IMR-90 (cell line): ENCODE measurements at regions not wholly inside any gene's neighbourhood (a gene's known extent, or its start where the extent isn't known, plus 50 kb on each side); places are given as distances from the start of the nearest gene placed in this dataset.

Experiments
- ATAC-seq: fragments of 200-7000 bp; cut with Tn5 transposase; 2 replicates; pipeline ENCODE4 v1.9.1; 2020; ENCODE audit warnings: low read depth, mild to moderate bottlenecking, moderate library complexity
- BruUV-seq: library from RNA; stranded (reverse); fragments of 400-500 nt; replicated peaks from 2 replicates; lab custom pipeline; 2021; lab: Mats Ljungman, UMichigan
- CTCF ChIA-PET: fragments of 300-600 bp; formaldehyde crosslinking; extraction: SDS; loops from one replicate; lab custom pipeline; 2021; ENCODE audit warnings: antibody characterized with exemption; lab: Yijun Ruan, JAX
- POLR2A ChIA-PET: fragments of 300-600 bp; sonication (Branson Sonifier 250); formaldehyde crosslinking; loops from one replicate; lab custom pipeline; 2022; ENCODE audit warnings: antibody characterized with exemption; ENCODE audit not compliant: unreplicated experiment; lab: Charles Lee
- DNase-seq: peaks from one replicate; pipeline ENCODE4 v3.0.0; 2013
- H2AFZ ChIP-seq: replicated peaks from 2 replicates; pipeline ENCODE3; 2013; ENCODE audit warnings: low read length, mild to moderate bottlenecking; ENCODE audit not compliant: poor library complexity
- H2AK5ac ChIP-seq: 2 replicates; pipeline ENCODE4 v1.6.1; 2013; ENCODE audit warnings: low read depth, low read length, inconsistent platforms
- H2AK9ac ChIP-seq: replicated peaks from 2 replicates; pipeline ENCODE3; 2013; ENCODE audit warnings: mild to moderate bottlenecking, low read depth, low read length, moderate library complexity; ENCODE audit not compliant: poor library complexity
- H2BK120ac ChIP-seq: 2 replicates; pipeline ENCODE4 v1.6.1; 2013; ENCODE audit warnings: low read depth, low read length, inconsistent platforms
- H2BK15ac ChIP-seq: 3 replicates; pipeline ENCODE4 v1.6.1; 2013; ENCODE audit warnings: low read depth, low read length, inconsistent platforms
- H2BK20ac ChIP-seq: 2 replicates; pipeline ENCODE4 v1.6.1; 2013; ENCODE audit warnings: low read depth, mild to moderate bottlenecking, inconsistent platforms, low read length, moderate library complexity
- H2BK5ac ChIP-seq: 2 replicates; pipeline ENCODE4 v1.6.1; 2013; ENCODE audit warnings: mild to moderate bottlenecking, low read depth, low read length, inconsistent platforms; ENCODE audit not compliant: poor library complexity, severe bottlenecking
- H3K14ac ChIP-seq: replicated peaks from 2 replicates; pipeline ENCODE4 v1.6.1; 2013; ENCODE audit warnings: low read depth, low read length, inconsistent platforms
- H3K18ac ChIP-seq: 2 replicates; pipeline ENCODE4 v1.6.1; 2013; ENCODE audit warnings: low read depth, low read length, control low read depth
- H3K23ac ChIP-seq: 2 replicates; pipeline ENCODE4 v1.6.1; 2013; ENCODE audit warnings: low read depth, low read length, inconsistent platforms
- H3K27ac ChIP-seq: 2 replicates; pipeline ENCODE4 v1.5.1; 2013; ENCODE audit warnings: mild to moderate bottlenecking, control low read depth, low read length; ENCODE audit not compliant: insufficient read depth
- H3K27me3 ChIP-seq: 2 replicates; pipeline ENCODE4 v1.6.1; 2013; ENCODE audit warnings: low read length; ENCODE audit not compliant: control insufficient read depth, insufficient read depth
- H3K36me3 ChIP-seq: 2 replicates; pipeline ENCODE4 v1.6.1; 2013; ENCODE audit warnings: low read length, mixed read lengths; ENCODE audit not compliant: control insufficient read depth, insufficient read depth
- H3K4ac ChIP-seq: 2 replicates; pipeline ENCODE4 v1.6.1; 2013; ENCODE audit warnings: low read depth, low read length, inconsistent platforms
- H3K4me1 ChIP-seq: 2 replicates; pipeline ENCODE4 v1.6.1; 2013; ENCODE audit warnings: low read length, mixed read lengths; ENCODE audit not compliant: control insufficient read depth, insufficient read depth
- H3K4me2 ChIP-seq: 2 replicates; pipeline ENCODE4 v1.6.1; 2013; ENCODE audit warnings: low read depth, mild to moderate bottlenecking, control low read depth, low read length, moderate library complexity
- H3K4me3 ChIP-seq: 2 replicates; pipeline ENCODE4 v1.5.1; 2013; ENCODE audit warnings: low read depth, mild to moderate bottlenecking, control low read depth, low read length, moderate library complexity; ENCODE audit not compliant: insufficient read depth
- H3K56ac ChIP-seq: 2 replicates; pipeline ENCODE4 v1.6.1; 2013; ENCODE audit warnings: low read length, inconsistent platforms; ENCODE audit not compliant: insufficient read depth; ENCODE audit errors: extremely low read depth
- H3K79me1 ChIP-seq, 2 experiments: 2 replicates each; pipeline ENCODE4 v1.6.1; 2013; ENCODE audit warnings: low read length in 2 of 2, inconsistent platforms in 1 of 2, low read depth in 1 of 2
- H3K9ac ChIP-seq: 2 replicates; pipeline ENCODE4 v1.6.1; 2013; ENCODE audit warnings: low read depth, low read length, control low read depth
- H3K9me1 ChIP-seq: 2 replicates; pipeline ENCODE4 v1.6.1; 2013; ENCODE audit warnings: low read length, inconsistent platforms; ENCODE audit not compliant: insufficient read depth
- H3K9me3 ChIP-seq: 2 replicates; pipeline ENCODE4 v1.6.1; 2013; ENCODE audit warnings: low read length; ENCODE audit not compliant: control insufficient read depth, insufficient read depth
- H4K20me1 ChIP-seq: 2 replicates; pipeline ENCODE4 v1.6.1; 2013; ENCODE audit warnings: low read length, inconsistent platforms; ENCODE audit not compliant: insufficient read depth
- H4K5ac ChIP-seq: 2 replicates; pipeline ENCODE4 v1.6.1; 2013; ENCODE audit warnings: mild to moderate bottlenecking, low read depth, low read length, control low read depth
- H4K8ac ChIP-seq, 2 experiments: 2 replicates each; pipeline ENCODE4 v1.6.1; 2013; ENCODE audit warnings: low read depth in 2 of 2, low read length in 2 of 2, control low read depth in 1 of 2, inconsistent platforms in 1 of 2
- H4K91ac ChIP-seq: 2 replicates; pipeline ENCODE4 v1.6.1; 2013; ENCODE audit warnings: low read depth, low read length, inconsistent platforms; ENCODE audit not compliant: insufficient read depth
- FOS ChIP-seq: fragments of 150-350 bp; IDR thresholded peaks from 2 replicates; pipeline ENCODE4 v1.6.1; 2016; ENCODE audit warnings: low read depth, low read length
- WGBS, 2 experiments: methylation state at CpG; one replicate each; pipeline versions ENCODE4 v1.1.5 to v1.1.7; 2013; ENCODE audit warnings: missing lambda C conversion rate in 2 of 2; ENCODE audit not compliant: insufficient read length in 1 of 2; ENCODE audit errors: extremely low coverage in 2 of 2; 5-methylcytosine and 5-hydroxymethylcytosine counted together
- dilution Hi-C: fragments of 300-500 bp; cut with HindIII; formaldehyde crosslinking; loops from one replicate; pipeline ENCODE4 v1.14.3; 2018; ENCODE audit warnings: low sequenced_read_pairs; ENCODE audit not compliant: unreplicated experiment
- in situ Hi-C: fragments of 300-500 bp; cut with MboI; formaldehyde crosslinking; loops from 3 replicates; pipeline ENCODE4 v1.14.3; 2019; ENCODE audit warnings: low sequenced_read_pairs, inconsistent platforms, mixed read lengths
- intact Hi-C: fragments of 100-400 bp; cut with micrococcal nuclease; formaldehyde crosslinking; loops from 2 replicates; pipeline ENCODE4 v1.10.0; 2022

- no peaks in the 10 kb centered on the region for H3K36me3 ChIP-seq
- H3K4me1 ChIP-seq = no peaks in the 10 kb centered on the region
- BruUV-seq = no TSS peak
- H3K14ac ChIP-seq = no peak overlapping the region
- ChIA-PET CTCF (no interaction called here), POLR2A (no interaction called here)
- TF ChIP-seq FOS = no peak
- H3K56ac ChIP-seq = no peak overlapping the region
- no peak overlapping the region for H4K91ac ChIP-seq
- no peaks in the 10 kb centered on the region for H4K20me1 ChIP-seq
- H3K4me3 ChIP-seq = no peak overlapping the region
- dilution Hi-C loops (no loop called here), in situ Hi-C loops (no loop called here), intact Hi-C loops (no loop called here)
- no peak overlapping the region for H4K5ac ChIP-seq
- no peak for ATAC-seq
- H2AFZ ChIP-seq = no peak overlapping the region
- no peak overlapping the region for H3K9ac ChIP-seq
- H3K27me3 ChIP-seq = no peaks in the 10 kb centered on the region
- no peak overlapping the region for H2BK20ac ChIP-seq
- no peaks in the 10 kb centered on the region for H3K9me1 ChIP-seq
- H2BK120ac ChIP-seq = no peak overlapping the region
- 80% methylated on average over 4 of the region's 12 CpGs; no CpG with 5 or more reads in 1 of the 2 experiments for WGBS, 2 experiments
- no peak overlapping the region for H3K23ac ChIP-seq
- H3K18ac ChIP-seq = no peak overlapping the region
- H2AK9ac ChIP-seq = no peak overlapping the region
- no peak overlapping the region for H4K8ac ChIP-seq
- no peak overlapping the region for H3K4me2 ChIP-seq
- no peak overlapping the region for H2BK5ac ChIP-seq
- H3K79me1 ChIP-seq = no peaks in the 10 kb centered on the region
- H2BK15ac ChIP-seq = no peak overlapping the region
- no peak overlapping the region for H3K27ac ChIP-seq
- no peak overlapping the region for H3K4ac ChIP-seq
- DNase-seq = no peak
- no peaks in the 10 kb centered on the region for H3K9me3 ChIP-seq
- H2AK5ac ChIP-seq = no peak overlapping the region
These were observed 151.4 kb upstream of the ZRANB2 start for GRCh38 chr1:71232166-71232763.
